ENCODE measurements at regions not wholly inside any gene's neighbourhood (a gene's known extent, or its start where the extent isn't known, plus 50 kb on each side); places are given as distances from the start of the nearest gene placed in this dataset.

GRCh38 chr6:150705392-150705791 is 105.7 kb downstream of the PLEKHG1 start:
- Mint-ChIP-seq H3K4me1 (no peaks in the 10 kb centered on the region; the same call in 1 of the 3 replicates), H3K36me3 (ENCODE audit: low read depth) (no peaks in the 10 kb centered on the region), H3K27me3 (ENCODE audit: insufficient read depth, low read depth, poor library complexity) (peaks cover 7% of the 10 kb centered on the region), H3K27ac (no peak overlapping the region), H3K9me3 (no peaks in the 10 kb centered on the region), H3K4me3 (no peak overlapping the region)
- H3K4me2 ChIP-seq: no peak overlapping the region
- H3K79me2 ChIP-seq (replicated peaks; ENCODE audit: insufficient read depth): no peaks in the 10 kb centered on the region
- H3K36me3 ChIP-seq (ENCODE audit: insufficient read depth): no peaks in the 10 kb centered on the region
- DNase-seq (ENCODE audit: low spot score): no peak
- no peak overlapping the region for H3K27ac ChIP-seq (ENCODE audit: low read depth)
- H3K9me2 ChIP-seq (ENCODE audit: insufficient read depth): no peaks in the 10 kb centered on the region
- no peak for ATAC-seq
- H4K20me1 ChIP-seq (replicated peaks; ENCODE audit: insufficient read depth): no peaks in the 10 kb centered on the region
- H3F3A ChIP-seq (replicated peaks; ENCODE audit: low read depth): no peaks in the 10 kb centered on the region
- no peaks in the 10 kb centered on the region for H3K27me3 ChIP-seq (ENCODE audit: insufficient read depth)
- TF ChIP-seq ZNF331 (CRISPR knock-in tag; IDR thresholded peaks at IDR 0.05; ENCODE audit: low read depth): no peak
- no peak for TF ChIP-seq POLR2AphosphoS5 (IDR thresholded peaks at IDR 0.05; ENCODE audit: low read depth)
- TF ChIP-seq JUNB (IDR thresholded peaks at IDR 0.05; ENCODE audit: unreplicated experiment): no peak
- no peak for TF ChIP-seq EZH2 (IDR thresholded peaks at IDR 0.05; ENCODE audit: low read depth, unreplicated experiment)
- TF ChIP-seq CTCF (conservative IDR thresholded peaks at IDR 0.05; ENCODE audit: low read depth in 2 of 2): no peak
- no peak for TF ChIP-seq ZNF462 (CRISPR knock-in tag; IDR thresholded peaks at IDR 0.05)
- TF ChIP-seq STAT1 (IDR thresholded peaks at IDR 0.05; ENCODE audit: unreplicated experiment): no peak
- TF ChIP-seq EZH2phosphoT487 (IDR thresholded peaks at IDR 0.05; ENCODE audit: unreplicated experiment): no peak
- TF ChIP-seq NANOG (IDR thresholded peaks at IDR 0.05; ENCODE audit: borderline replicate concordance): no peak
- no peak for TF ChIP-seq ETS1 (IDR thresholded peaks at IDR 0.05)
- TF ChIP-seq REST (IDR thresholded peaks at IDR 0.05; ENCODE audit: unreplicated experiment): no peak
- H3K4me3 ChIP-seq: no peak overlapping the region
- no peaks in the 10 kb centered on the region for H3K4me1 ChIP-seq (ENCODE audit: insufficient read depth)
- H2AFZ ChIP-seq: peak overlapping the region; percentile 53; the same call in 1 of the 2 replicates
